ENCODE measurements at regions not wholly inside any gene's neighbourhood (a gene's known extent, or its start where the extent isn't known, plus 50 kb on each side); places are given as distances from the start of the nearest gene placed in this dataset.

DNA sequence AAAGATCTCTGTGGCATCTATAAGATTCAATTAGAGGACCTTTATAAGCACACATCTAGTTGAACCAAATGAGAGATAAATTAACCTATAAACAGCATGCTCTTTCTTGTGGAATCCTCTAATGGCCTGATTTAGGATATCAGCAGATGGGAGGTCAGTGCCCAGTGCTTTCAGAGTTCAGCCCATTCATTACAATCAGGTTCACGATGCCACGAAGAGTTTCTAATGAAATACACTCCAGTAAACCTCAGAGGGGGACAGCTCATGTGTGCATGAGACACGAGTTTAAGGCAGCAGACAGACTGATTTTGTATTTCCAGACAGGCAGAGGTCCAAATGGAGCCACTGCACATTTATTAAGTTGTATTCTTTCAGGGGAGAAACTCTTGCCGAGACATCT, 544.4 kb upstream of the PKN2 start:
- no peak for DNase-seq (ENCODE audit: low read depth in 1 of 2, low spot score in 1 of 2)
- no peak for TF ChIP-seq GABPA (IDR thresholded peaks at IDR 0.05; ENCODE audit: low read depth)
- TF ChIP-seq CTCF (IDR thresholded peaks at IDR 0.05; ENCODE audit: insufficient read depth, low read length), result no peak
- no peak for TF ChIP-seq REST (IDR thresholded peaks at IDR 0.05; ENCODE audit: insufficient replicate concordance, low read depth)
- no peak for TF ChIP-seq SPI1 (IDR thresholded peaks at IDR 0.05; ENCODE audit: borderline replicate concordance, low read depth)
- TF ChIP-seq POLR2AphosphoS5 (IDR thresholded peaks at IDR 0.05; ENCODE audit: low read depth), result no peak
- Histone ChIP-seq H3K27ac (replicated peaks) (no peak overlapping the region), H3K27me3 (ENCODE audit: insufficient read depth, poor library complexity, severe bottlenecking) (no peaks in the 10 kb centered on the region), H3K4me3 (replicated peaks; ENCODE audit: insufficient read depth, low read length) (no peak overlapping the region)

GRCh38 chr1:88140325-88140724, 543.7 kb upstream of the PKN2 start:
- no peak for TF ChIP-seq REST (IDR thresholded peaks at IDR 0.05; ENCODE audit: insufficient replicate concordance, low read depth)
- H3K27me3 ChIP-seq (ENCODE audit: insufficient read depth, poor library complexity, severe bottlenecking), result no peaks in the 10 kb centered on the region
- H3K4me3 ChIP-seq (replicated peaks; ENCODE audit: insufficient read depth, low read length), result no peak overlapping the region
- DNase-seq (ENCODE audit: low read depth in 1 of 2, low spot score in 1 of 2), result no peak
- H3K27ac ChIP-seq (replicated peaks), result no peak overlapping the region

DNA sequence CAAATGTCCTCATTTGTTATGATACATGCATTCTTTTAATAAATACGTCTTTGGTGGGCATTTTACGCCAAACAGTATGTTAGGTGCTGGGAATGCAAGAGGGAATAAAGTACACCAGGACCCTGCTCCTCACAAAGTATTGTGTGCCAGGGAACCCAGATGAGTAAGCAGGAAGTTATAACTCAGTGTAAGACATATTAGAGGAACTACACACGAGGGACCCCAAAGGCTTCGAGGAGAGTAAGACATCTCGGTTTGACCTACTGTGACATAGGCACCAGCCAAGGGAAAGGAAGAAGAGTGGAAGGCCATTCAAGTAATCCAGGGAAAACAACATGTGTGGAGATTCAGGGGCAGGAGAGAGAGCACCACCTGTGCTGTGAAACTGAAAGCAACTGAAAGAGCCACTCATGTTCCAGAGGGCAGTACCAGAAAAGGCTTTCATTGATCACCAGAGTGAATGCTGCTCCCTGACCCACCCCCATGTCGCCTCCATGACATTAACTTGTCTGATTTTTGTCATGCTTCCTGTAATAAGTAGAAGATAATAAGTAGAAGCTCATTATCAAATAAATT, 542.5 kb upstream of the PKN2 start:
- Histone ChIP-seq H3K4me3 (replicated peaks; ENCODE audit: insufficient read depth, low read length) (peak overlapping the region; percentile 25), H3K27me3 (ENCODE audit: insufficient read depth, poor library complexity, severe bottlenecking) (no peaks in the 10 kb centered on the region), H3K27ac (replicated peaks) (no peak overlapping the region)
- TF ChIP-seq REST (IDR thresholded peaks at IDR 0.05; ENCODE audit: insufficient replicate concordance, low read depth), result no peak
- TF ChIP-seq GABPA (IDR thresholded peaks at IDR 0.05; ENCODE audit: low read depth), result no peak
- TF ChIP-seq POLR2AphosphoS5 (IDR thresholded peaks at IDR 0.05; ENCODE audit: low read depth), result no peak
- DNase-seq (ENCODE audit: low read depth in 1 of 2, low spot score in 1 of 2), result no peak

DNA sequence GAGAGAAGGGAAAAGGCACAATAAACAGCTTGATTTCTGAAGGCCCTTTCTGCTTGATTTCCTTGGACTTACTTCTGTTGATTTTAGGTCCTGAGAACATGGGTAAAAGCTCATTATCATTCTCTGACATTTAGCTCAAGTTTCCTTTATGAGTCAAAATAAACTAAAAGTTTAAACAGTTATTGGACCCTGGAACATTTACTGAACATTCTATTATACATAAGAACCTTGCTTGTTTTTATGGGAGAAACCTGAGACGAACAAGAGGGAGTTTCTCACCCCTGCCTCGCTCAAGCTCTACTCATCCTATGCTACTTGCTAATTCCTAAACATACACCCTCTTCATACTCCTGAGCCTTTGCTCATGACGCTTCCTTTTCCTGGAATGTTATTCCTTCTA, 538.3 kb upstream of the PKN2 start:
- no peak for TF ChIP-seq CTCF (IDR thresholded peaks at IDR 0.05; ENCODE audit: insufficient read depth, low read length)
- TF ChIP-seq GABPA (IDR thresholded peaks at IDR 0.05; ENCODE audit: low read depth), result no peak
- Histone ChIP-seq H3K27me3 (ENCODE audit: insufficient read depth, poor library complexity, severe bottlenecking) (no peaks in the 10 kb centered on the region), H3K4me3 (replicated peaks; ENCODE audit: insufficient read depth, low read length) (no peak overlapping the region), H3K27ac (replicated peaks) (no peak overlapping the region)
- no peak for DNase-seq (ENCODE audit: low read depth in 1 of 2, low spot score in 1 of 2)

Data from HL-60 (cell line).